Activated CD8-positive, alpha-beta T cell treated with anti-CD3 and anti-CD28 coated beads, Interleukin-2, amount 10 ng/mL, durations not matched to agents 7 days and 5 days (primary cell): ENCODE measurements at regions not wholly inside any gene's neighbourhood (a gene's known extent, or its start where the extent isn't known, plus 50 kb on each side); places are given as distances from the start of the nearest gene placed in this dataset.

Experiments
- ATAC-seq: fragments of 150-1000 bp; cut with Tn5 transposase; one replicate; pipeline ENCODE4 v1.10.0; 2021; ENCODE audit warnings: moderate library complexity
- CTCF ChIA-PET: fragments of 350-600 bp; sonication (Branson Sonifier 250); formaldehyde crosslinking; loops from one replicate; lab custom pipeline; 2021; ENCODE audit warnings: antibody characterized with exemption; lab: Charles Lee
- POLR2A ChIA-PET: fragments of 350-600 bp; sonication (Branson Sonifier 250); formaldehyde crosslinking; loops from one replicate; lab custom pipeline; 2021; ENCODE audit warnings: antibody characterized with exemption; lab: Charles Lee
- DNase-seq: peaks from one replicate; pipeline ENCODE4 v3.0.0-alpha.2; 2020
- H3K27ac Mint-ChIP-seq: one replicate; pipeline ENCODE4 v1.8.0; 2021; ENCODE audit warnings: mild to moderate bottlenecking, mixed read lengths
- H3K27me3 Mint-ChIP-seq: one replicate; pipeline ENCODE4 v1.8.0; 2021; ENCODE audit warnings: low read depth, mixed read lengths
- H3K36me3 Mint-ChIP-seq: one replicate; pipeline ENCODE4 v1.8.0; 2021; ENCODE audit warnings: low read depth, mixed read lengths
- H3K4me1 Mint-ChIP-seq: one replicate; pipeline ENCODE4 v1.8.0; 2021; ENCODE audit warnings: low read depth, mixed read lengths
- H3K4me3 Mint-ChIP-seq: one replicate; pipeline ENCODE4 v1.8.0; 2021; ENCODE audit warnings: mild to moderate bottlenecking, mixed read lengths
- H3K9me3 Mint-ChIP-seq: one replicate; pipeline ENCODE4 v1.8.0; 2022; ENCODE audit warnings: mixed read lengths; ENCODE audit not compliant: insufficient read depth

DNA sequence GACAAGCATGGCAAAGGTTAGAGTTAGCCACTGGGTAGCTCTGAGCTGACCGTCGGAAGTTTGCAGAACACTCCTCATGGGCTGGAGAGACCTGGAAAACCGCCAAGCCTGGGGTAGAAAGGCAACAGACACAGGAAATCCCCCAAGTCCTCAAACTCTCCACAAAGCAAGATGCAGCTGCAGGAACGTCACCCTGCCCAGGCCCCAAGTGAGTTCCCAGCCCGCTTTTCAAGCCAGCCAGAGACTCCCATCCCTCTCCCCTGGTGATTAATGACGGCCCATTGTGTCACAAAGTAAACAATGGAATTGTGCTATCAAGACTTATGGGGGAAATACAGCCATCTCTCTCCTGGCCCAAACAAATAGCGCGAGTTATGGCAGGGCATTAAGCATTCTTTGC lies 633.0 kb downstream of the TBC1D22A start:
- no peaks in the 10 kb centered on the region for H3K36me3 Mint-ChIP-seq
- POLR2A ChIA-PET: no interaction called here
- DNase-seq: no peak

DNA sequence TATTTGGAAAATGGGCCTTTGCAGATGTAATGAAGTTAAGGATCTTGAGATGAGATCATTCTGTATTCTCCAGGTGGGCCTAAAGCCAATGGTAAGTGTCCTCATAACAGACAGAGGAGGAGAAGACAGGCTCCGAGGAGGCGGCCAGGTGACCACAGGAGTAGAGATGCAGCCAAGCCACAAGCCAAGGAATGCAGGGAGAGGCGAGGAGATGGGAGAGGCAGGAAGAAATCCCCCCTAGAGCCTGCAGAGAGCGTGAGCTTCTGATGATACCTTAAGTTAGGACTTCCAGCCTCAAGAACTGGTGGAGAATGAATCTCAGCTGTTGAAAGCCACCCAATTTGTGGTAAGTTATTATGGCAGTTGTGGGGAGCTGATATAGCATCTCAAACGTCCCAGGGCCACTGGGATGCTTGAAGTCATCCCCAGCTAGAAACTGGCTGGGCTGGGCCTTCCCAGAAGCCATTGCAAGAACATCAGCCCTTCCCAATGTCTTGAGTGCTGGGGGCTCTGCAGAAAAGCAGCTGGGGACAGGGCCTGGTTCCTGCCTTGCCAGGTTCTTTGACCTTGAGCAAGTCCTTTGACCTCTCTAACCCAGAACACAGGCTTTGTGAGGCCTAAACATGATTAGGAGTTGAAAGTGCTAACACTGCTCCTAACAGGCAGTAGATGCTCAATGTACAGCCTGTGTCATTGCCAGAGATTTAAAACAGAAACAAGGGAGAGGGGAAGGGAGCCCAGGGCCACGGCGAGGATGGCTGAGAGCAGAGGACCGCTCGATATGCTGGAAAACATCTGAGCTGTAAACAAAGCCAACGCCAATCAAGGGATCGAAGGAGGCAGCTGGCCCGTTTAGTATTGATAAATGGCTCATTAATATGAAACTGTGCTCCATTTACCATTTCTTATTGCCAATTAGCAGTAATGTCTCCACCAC lies 632.3 kb downstream of the TBC1D22A start:
- DNase-seq (no peak), ATAC-seq (no peak)
- Mint-ChIP-seq H3K36me3 (no peaks in the 10 kb centered on the region), H3K27me3 (no peaks in the 10 kb centered on the region), H3K4me3 (no peak overlapping the region), H3K9me3 (no peaks in the 10 kb centered on the region), H3K27ac (no peak overlapping the region), H3K4me1 (no peaks in the 10 kb centered on the region)
- CTCF ChIA-PET: no interaction called here
- POLR2A ChIA-PET: no interaction called here

More for the DNA sequence above, 633.0 kb downstream of the TBC1D22A start:
- ATAC-seq: no peak
- no peaks in the 10 kb centered on the region for H3K9me3 Mint-ChIP-seq
- CTCF ChIA-PET: no interaction called here
- H3K4me3 Mint-ChIP-seq: no peak overlapping the region
- no peaks in the 10 kb centered on the region for H3K4me1 Mint-ChIP-seq
- H3K27me3 Mint-ChIP-seq: no peaks in the 10 kb centered on the region
- no peak overlapping the region for H3K27ac Mint-ChIP-seq

DNA sequence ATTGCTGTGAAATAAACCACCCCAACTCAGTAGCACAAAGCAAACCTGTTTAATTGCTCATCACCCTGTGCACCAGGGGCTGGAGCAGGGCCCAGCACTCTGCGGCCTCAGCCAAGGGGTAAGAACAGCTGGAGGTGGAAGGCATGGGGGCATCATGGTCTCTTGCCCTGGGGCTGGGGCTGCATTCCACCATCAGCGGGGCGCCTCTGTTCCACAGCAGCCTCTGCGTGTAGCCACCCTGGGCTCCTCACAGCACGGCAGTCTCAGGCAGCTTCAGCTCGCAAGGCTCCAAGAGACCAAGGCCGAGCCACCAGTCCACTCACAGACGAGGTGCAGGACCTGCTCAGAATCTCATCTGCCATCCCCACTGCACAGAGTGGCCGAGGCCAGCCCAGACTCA lies 630.7 kb downstream of the TBC1D22A start:
- H3K4me3 Mint-ChIP-seq: no peak overlapping the region
- DNase-seq (no peak), ATAC-seq (no peak)
- POLR2A ChIA-PET: no interaction called here
- H3K27ac Mint-ChIP-seq: no peak overlapping the region
- CTCF ChIA-PET: no interaction called here
- no peaks in the 10 kb centered on the region for H3K36me3 Mint-ChIP-seq
- no peaks in the 10 kb centered on the region for H3K4me1 Mint-ChIP-seq
- H3K9me3 Mint-ChIP-seq: no peaks in the 10 kb centered on the region
- H3K27me3 Mint-ChIP-seq: no peaks in the 10 kb centered on the region

DNA sequence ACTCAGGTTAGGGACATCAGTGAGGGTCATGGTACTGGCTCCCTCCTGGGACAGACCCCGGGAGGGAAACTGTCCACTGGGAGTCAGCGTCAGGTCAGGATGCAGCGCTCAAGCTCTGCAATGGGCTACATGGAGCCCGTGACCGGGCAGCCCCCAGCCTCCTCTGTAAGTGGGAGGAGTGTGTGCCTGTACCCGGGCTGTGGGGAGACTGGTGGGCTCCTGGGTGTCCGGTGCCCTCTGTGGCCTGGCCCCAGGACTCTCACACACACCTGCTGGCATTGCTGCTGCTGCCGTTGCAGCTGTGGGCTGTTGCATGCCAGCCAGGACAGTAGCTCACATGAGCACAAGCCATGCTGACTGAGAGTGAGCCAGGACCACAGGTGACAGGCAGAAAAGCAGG lies 630.3 kb downstream of the TBC1D22A start:
- H3K36me3 Mint-ChIP-seq: no peaks in the 10 kb centered on the region
- no peak for DNase-seq
- H3K4me3 Mint-ChIP-seq: no peak overlapping the region
- no peak overlapping the region for H3K27ac Mint-ChIP-seq
- H3K9me3 Mint-ChIP-seq: no peaks in the 10 kb centered on the region
- ATAC-seq: no peak
- ChIA-PET POLR2A (no interaction called here), CTCF (no interaction called here)
- H3K27me3 Mint-ChIP-seq: no peaks in the 10 kb centered on the region
- no peaks in the 10 kb centered on the region for H3K4me1 Mint-ChIP-seq

DNA sequence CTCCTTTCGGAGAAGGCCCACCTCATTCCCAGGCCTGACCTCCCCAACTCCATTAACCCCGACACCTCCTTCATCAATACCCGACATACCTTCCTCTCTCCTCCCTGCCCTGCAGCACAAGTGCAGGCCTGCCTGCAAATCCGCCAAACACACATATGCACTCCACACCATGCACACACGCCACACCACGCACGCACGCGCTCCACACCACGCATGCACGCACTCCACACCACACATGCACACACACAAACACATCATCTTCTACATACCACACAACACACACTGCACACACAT lies 629.6 kb downstream of the TBC1D22A start:
- CTCF ChIA-PET: no interaction called here
- POLR2A ChIA-PET: no interaction called here
- ATAC-seq (no peak), DNase-seq (no peak)
- Mint-ChIP-seq H3K9me3 (no peaks in the 10 kb centered on the region), H3K4me1 (no peaks in the 10 kb centered on the region), H3K27ac (no peak overlapping the region), H3K4me3 (no peak overlapping the region), H3K27me3 (no peaks in the 10 kb centered on the region), H3K36me3 (no peaks in the 10 kb centered on the region)

DNA sequence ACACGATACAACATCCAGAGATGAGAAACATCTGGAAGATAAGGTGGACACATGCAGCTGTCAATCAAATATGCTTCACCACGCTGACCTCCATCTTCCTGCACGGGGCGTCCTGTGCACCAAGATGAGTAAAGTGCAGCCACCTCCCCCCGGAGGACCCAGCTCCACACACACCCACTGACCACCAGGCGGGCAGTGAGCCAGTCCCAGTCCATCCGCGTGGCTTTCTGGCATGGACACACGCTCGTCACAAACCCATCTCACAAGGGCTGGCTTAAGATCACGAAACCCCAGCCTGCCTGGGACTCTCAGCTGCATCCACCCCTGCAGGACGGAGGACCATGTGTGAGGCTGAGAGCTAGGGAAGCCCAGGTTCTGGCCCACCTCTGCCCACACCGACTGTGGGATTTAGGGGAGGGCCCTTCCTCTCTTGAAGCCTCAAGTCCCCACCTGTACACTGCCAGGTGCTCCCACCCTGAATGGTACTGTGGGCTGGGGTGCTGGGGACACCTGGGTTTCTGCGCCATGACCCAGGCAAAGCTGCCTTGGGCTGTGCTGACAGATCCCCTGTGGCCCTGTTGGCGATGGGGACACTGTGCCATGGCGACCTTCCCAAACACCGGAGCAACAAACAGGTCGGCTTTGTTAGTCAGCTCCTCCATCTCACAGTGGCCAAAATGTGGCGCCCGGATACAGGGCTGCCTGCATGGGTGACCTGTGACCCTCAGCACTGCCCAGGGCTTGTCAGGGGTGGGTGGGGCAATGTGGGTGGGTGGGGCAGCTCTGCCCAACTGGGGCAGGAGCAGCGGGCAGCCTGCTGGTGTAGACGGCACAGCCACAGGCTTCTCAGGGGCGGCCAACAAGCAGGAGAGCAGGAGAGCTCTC lies 629.0 kb downstream of the TBC1D22A start:
- no peaks in the 10 kb centered on the region for H3K36me3 Mint-ChIP-seq
- ChIA-PET CTCF (no interaction called here), POLR2A (no interaction called here)
- no peaks in the 10 kb centered on the region for H3K4me1 Mint-ChIP-seq
- H3K4me3 Mint-ChIP-seq: no peak overlapping the region
- ATAC-seq (no peak), DNase-seq (no peak)
- no peaks in the 10 kb centered on the region for H3K9me3 Mint-ChIP-seq
- no peak overlapping the region for H3K27ac Mint-ChIP-seq
- H3K27me3 Mint-ChIP-seq: no peaks in the 10 kb centered on the region

DNA sequence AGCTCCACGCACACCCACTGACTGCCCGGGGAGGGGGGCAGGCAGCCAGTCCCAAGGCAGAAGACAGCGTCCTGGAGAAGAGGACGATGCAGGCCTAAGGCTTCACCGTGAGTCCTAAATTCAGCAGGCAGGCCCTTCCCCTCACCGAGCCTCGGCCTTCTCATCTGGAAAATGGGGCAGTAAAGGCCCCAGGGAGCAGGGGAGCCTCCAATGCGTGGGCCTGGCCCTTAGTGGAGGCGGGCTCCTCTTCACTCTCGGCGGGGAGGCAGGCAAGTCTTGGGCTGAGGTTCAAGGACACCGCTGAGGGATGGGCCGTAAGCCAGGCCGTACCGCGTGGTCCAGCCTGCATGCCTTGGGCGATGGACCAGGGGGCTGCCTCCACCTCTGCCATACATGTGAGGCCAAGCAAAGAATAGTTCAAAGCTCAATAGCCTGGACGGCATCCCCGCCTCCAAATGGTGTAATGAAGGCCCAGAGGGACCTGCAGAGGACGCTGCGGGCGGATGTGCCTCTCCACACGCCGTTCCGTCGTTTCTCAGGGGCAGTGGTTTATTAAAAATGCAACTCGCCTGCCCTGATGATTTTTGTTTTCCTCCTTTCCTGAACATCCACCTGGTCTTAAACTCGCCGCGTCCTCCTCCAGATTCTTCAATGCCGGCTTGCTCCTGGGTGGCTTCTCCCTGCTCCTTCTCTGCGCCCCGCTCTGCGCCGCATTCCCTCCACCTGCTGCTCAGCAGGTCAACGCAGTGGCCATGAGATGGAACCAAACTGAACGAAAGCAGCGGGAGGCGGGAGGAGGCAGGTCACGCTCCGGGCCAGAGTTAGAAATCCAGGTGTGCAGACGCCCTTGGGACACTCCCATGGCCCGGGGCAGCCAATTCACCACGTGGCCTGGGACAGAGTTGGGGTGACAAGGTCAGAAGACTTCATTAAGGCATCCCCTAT lies 627.8 kb downstream of the TBC1D22A start:
- no peak for DNase-seq
- Mint-ChIP-seq H3K36me3 (no peaks in the 10 kb centered on the region), H3K4me3 (no peak overlapping the region), H3K9me3 (no peaks in the 10 kb centered on the region), H3K4me1 (no peaks in the 10 kb centered on the region), H3K27me3 (no peaks in the 10 kb centered on the region), H3K27ac (no peak overlapping the region)
- no peak for ATAC-seq
- ChIA-PET POLR2A (no interaction called here), CTCF (no interaction called here)

DNA sequence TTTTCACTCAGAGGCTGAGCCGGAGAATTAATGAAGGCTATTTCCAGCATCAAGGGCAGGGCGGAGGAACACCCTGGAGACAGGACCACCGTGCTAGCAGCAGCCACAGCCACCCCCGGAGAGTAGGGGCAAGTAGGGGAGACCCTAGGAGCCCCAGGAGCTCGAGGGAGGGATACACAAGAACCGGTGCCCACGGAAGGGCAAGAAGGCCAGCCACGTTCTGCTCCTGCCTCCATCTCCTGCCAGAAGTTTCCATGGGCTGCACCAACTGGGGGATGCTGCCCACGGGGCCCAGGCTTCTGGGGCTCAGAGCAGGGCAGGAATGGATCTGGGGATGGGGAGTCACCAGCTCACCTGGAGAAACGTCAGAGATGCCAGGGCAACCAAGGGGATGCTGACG lies 626.8 kb downstream of the TBC1D22A start:
- H3K9me3 Mint-ChIP-seq: no peaks in the 10 kb centered on the region
- ChIA-PET POLR2A (no interaction called here), CTCF (no interaction called here)
- ATAC-seq: no peak
- H3K4me1 Mint-ChIP-seq: no peaks in the 10 kb centered on the region
- no peaks in the 10 kb centered on the region for H3K36me3 Mint-ChIP-seq
- no peak overlapping the region for H3K27ac Mint-ChIP-seq
- no peak for DNase-seq
- no peaks in the 10 kb centered on the region for H3K27me3 Mint-ChIP-seq
- no peak overlapping the region for H3K4me3 Mint-ChIP-seq

DNA sequence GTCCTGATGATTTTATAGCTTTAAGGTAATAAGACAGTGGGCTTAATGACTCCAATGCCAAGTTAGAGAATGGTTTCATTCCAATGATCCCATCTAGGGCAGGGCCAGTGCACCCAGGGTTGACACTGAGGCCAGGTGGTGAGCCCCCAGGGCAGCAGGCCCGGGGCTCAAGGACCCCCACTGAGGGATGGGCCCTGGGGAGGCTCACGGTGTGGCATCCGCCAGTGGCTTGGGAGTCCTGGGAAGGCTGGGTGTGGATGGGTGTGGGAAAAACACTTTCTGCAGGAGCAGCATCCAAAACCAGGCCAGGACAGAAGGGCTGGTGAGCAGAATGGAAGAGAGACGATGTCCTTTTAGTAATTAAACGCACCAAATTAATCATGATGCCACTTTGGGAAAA lies 626.3 kb downstream of the TBC1D22A start:
- CTCF ChIA-PET: no interaction called here

DNA sequence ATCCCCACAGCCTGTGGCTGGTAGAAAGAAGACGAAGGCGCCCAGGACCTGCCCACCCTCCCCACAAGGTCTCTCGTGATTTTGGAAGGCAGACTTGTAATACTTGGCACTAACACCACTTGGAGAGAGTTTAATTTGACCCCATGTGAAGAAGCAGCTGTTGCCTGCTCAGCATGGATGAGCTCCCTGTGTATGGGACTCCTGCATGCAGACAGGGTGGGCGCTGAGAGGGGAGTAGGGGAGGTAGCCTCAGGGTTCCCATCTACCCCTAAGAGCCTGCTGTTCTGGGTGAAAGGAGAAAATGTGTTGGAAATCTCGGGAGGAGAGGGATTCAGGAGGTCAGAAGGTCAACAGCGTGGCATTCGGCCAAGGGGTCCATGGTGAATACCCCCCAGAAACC lies 625.9 kb downstream of the TBC1D22A start:
- H3K4me3 Mint-ChIP-seq: no peak overlapping the region
- H3K4me1 Mint-ChIP-seq: no peaks in the 10 kb centered on the region
- ATAC-seq: no peak
- ChIA-PET CTCF (no interaction called here), POLR2A (no interaction called here)
- no peaks in the 10 kb centered on the region for H3K9me3 Mint-ChIP-seq
- no peak for DNase-seq
- H3K36me3 Mint-ChIP-seq: no peaks in the 10 kb centered on the region
- no peaks in the 10 kb centered on the region for H3K27me3 Mint-ChIP-seq
- no peak overlapping the region for H3K27ac Mint-ChIP-seq

More for the DNA sequence above, 626.3 kb downstream of the TBC1D22A start:
- H3K9me3 Mint-ChIP-seq: no peaks in the 10 kb centered on the region
- no peaks in the 10 kb centered on the region for H3K36me3 Mint-ChIP-seq
- no peak overlapping the region for H3K27ac Mint-ChIP-seq
- no peaks in the 10 kb centered on the region for H3K4me1 Mint-ChIP-seq
- H3K4me3 Mint-ChIP-seq: no peak overlapping the region
- POLR2A ChIA-PET: no interaction called here
- ATAC-seq: no peak
- H3K27me3 Mint-ChIP-seq: no peaks in the 10 kb centered on the region
- DNase-seq: no peak

DNA sequence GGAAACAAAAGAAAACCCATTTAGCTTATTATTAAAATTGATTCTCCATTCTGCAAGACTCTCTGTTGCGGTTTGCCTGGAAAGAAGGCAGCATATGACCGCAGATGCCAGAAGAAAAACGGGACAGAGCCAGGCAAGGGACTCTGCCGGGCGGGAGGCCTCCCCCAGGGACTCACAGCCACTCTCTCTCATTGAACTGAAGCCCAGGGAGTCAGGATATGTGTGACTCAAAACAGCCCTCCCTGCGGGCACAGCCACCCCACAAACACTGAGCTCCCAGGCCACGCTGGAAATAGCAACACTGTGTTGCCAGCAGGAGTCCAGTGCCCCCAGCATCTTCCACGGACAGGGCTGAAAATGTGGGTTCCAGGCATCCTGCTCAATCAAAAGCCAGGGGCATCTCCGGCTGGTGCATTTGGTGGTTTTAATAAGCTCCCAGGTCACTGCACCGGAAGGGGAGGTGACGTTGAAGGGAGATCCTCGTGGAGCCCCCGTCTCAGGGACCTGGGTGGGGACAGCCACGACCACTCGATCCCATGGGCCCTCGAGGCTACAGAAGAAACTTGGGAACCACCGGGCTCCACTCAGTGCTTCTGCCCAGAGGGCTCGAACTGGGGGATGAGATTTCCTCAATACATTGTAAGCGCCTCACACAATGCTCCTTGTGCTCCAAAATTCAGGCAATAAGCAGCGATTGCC lies 624.5 kb downstream of the TBC1D22A start:
- ChIA-PET POLR2A (no interaction called here), CTCF (interaction anchor here (0.7 kb wide), 1 partner anchor 529 kb away, joined by 3 read pairs; no protein-coding TSS in a partner anchor)
- no peak overlapping the region for H3K27ac Mint-ChIP-seq

More for the DNA sequence above, 624.5 kb downstream of the TBC1D22A start:
- Mint-ChIP-seq H3K4me1 (no peaks in the 10 kb centered on the region), H3K27me3 (no peaks in the 10 kb centered on the region), H3K4me3 (no peak overlapping the region), H3K36me3 (no peaks in the 10 kb centered on the region), H3K9me3 (no peaks in the 10 kb centered on the region)
- DNase-seq (no peak), ATAC-seq (no peak)
